ENCODE measurements at regions not wholly inside any gene's neighbourhood (a gene's known extent, or its start where the extent isn't known, plus 50 kb on each side); places are given as distances from the start of the nearest gene placed in this dataset.

GRCh38 chr22:48425091-48425506, 1402.6 kb downstream of the BRD1 start:
- TF ChIP-seq POLR2A (IDR thresholded peaks at IDR 0.05) (no peak), CTCF (IDR thresholded peaks at IDR 0.05) (no peak)

All from esophagus squamous epithelium (tissue), 4 donors.